HG03520 (cell line): ENCODE measurements at regions not wholly inside any gene's neighbourhood (a gene's known extent, or its start where the extent isn't known, plus 50 kb on each side); places are given as distances from the start of the nearest gene placed in this dataset.
"Not testable (repeated sequence)": the region's sequence is repeated elsewhere in the genome, so short reads cannot be mapped to it uniquely, and the experiment has no call there.

Source experiments
- ATAC-seq: cut with Tn5 transposase; IDR thresholded peaks from one replicate; pipeline ENCODE4 v1.9.1; 2021; ENCODE audit warnings: mild to moderate bottlenecking, moderate library complexity; ENCODE audit not compliant: unreplicated experiment

- no peak for ATAC-seq
Measured at GRCh38 chr5:17398866-17399835, 98.9 kb upstream of the TAF11L2 start.

GRCh38 chr5:17399931-17400330, 98.1 kb upstream of the TAF11L2 start:
- ATAC-seq: no peak

GRCh38 chr5:17400724-17401469, 97.1 kb upstream of the TAF11L2 start:
- ATAC-seq: no peak

- ATAC-seq: no peak
Measured at GRCh38 chr5:17401470-17402288, 96.4 kb upstream of the TAF11L2 start.

- ATAC-seq: no peak
Measured at GRCh38 chr5:17402289-17403121, 95.5 kb upstream of the TAF11L2 start.

GRCh38 chr5:17403695-17404490, 94.1 kb upstream of the TAF11L2 start:
- ATAC-seq: no peak

GRCh38 chr5:17405976-17406375, 92.1 kb upstream of the TAF11L2 start:
- ATAC-seq: no peak

GRCh38 chr5:17406423-17406838, 91.6 kb upstream of the TAF11L2 start:
- ATAC-seq: no peak

GRCh38 chr5:17411436-17412402, 86.3 kb upstream of the TAF11L2 start:
- no peak for ATAC-seq

GRCh38 chr5:17412760-17413671, 85.0 kb upstream of the TAF11L2 start:
- ATAC-seq: peak; percentile 86

- no peak for ATAC-seq
Measured at GRCh38 chr5:17413691-17414090, 84.3 kb upstream of the TAF11L2 start.

- ATAC-seq: no peak
Measured at GRCh38 chr5:17415321-17415758, 82.7 kb upstream of the TAF11L2 start.

GRCh38 chr5:17416374-17416773, 81.7 kb upstream of the TAF11L2 start:
- ATAC-seq: not testable (repeated sequence)

GRCh38 chr5:17424674-17425073, 73.4 kb upstream of the TAF11L2 start:
- no peak for ATAC-seq

GRCh38 chr5:17425385-17426070, 72.5 kb upstream of the TAF11L2 start:
- no peak for ATAC-seq

- peak; percentile 87 for ATAC-seq
Measured at GRCh38 chr5:17426104-17426749, 71.8 kb upstream of the TAF11L2 start.
